ENCODE measurements at regions not wholly inside any gene's neighbourhood (a gene's known extent, or its start where the extent isn't known, plus 50 kb on each side); places are given as distances from the start of the nearest gene placed in this dataset.

GRCh38 chr14:101634850-101635748 lies 73.8 kb downstream of the DIO3 start:
- TF ChIP-seq CTCF (IDR thresholded peaks at IDR 0.05; ENCODE audit: borderline replicate concordance, insufficient read depth, low read depth, low read length), result no peak
- H3K4me3 ChIP-seq (ENCODE audit: low read depth, low read length), result no peak overlapping the region

GRCh38 chr14:101635749-101636560 lies 74.7 kb downstream of the DIO3 start:
- TF ChIP-seq CTCF (IDR thresholded peaks at IDR 0.05; ENCODE audit: borderline replicate concordance, insufficient read depth, low read depth, low read length), result no peak
- H3K4me3 ChIP-seq (ENCODE audit: low read depth, low read length), result no peak overlapping the region

- TF ChIP-seq CTCF (IDR thresholded peaks at IDR 0.05; ENCODE audit: borderline replicate concordance, insufficient read depth, low read depth, low read length), result no peak
Observed at GRCh38 chr14:101639241-101639833, 78.0 kb downstream of the DIO3 start.

GRCh38 chr14:101643651-101644050 lies 82.4 kb downstream of the DIO3 start:
- no peak for TF ChIP-seq CTCF (IDR thresholded peaks at IDR 0.05; ENCODE audit: borderline replicate concordance, insufficient read depth, low read depth, low read length)
- H3K4me3 ChIP-seq (ENCODE audit: low read depth, low read length), result no peak overlapping the region

More at GRCh38 chr14:101639241-101639833, 78.0 kb downstream of the DIO3 start:
- no peak overlapping the region for H3K4me3 ChIP-seq (ENCODE audit: low read depth, low read length)

GRCh38 chr14:101654051-101654450 lies 92.8 kb downstream of the DIO3 start:
- no peak for TF ChIP-seq CTCF (IDR thresholded peaks at IDR 0.05; ENCODE audit: borderline replicate concordance, insufficient read depth, low read depth, low read length)
- no peak overlapping the region for H3K4me3 ChIP-seq (ENCODE audit: low read depth, low read length)

- no peak for TF ChIP-seq CTCF (IDR thresholded peaks at IDR 0.05; ENCODE audit: borderline replicate concordance, insufficient read depth, low read depth, low read length)
- no peak overlapping the region for H3K4me3 ChIP-seq (ENCODE audit: low read depth, low read length)
Observed at GRCh38 chr14:101657372-101657771, 96.1 kb downstream of the DIO3 start.

Measured in GM12875 (cell line).